Natural killer cell (primary cell): ENCODE measurements at regions not wholly inside any gene's neighbourhood (a gene's known extent, or its start where the extent isn't known, plus 50 kb on each side); places are given as distances from the start of the nearest gene placed in this dataset.

Experiments
- ATAC-seq, 3 donors: fragments of 150-1000 bp in 2 of 3; fragments of 200-7000 bp in 1 of 3; cut with Tn5 transposase; 1 replicate in 1 of 3; 2 replicates in 2 of 3; pipeline ENCODE4 v1.10.0; 2021; ENCODE audit warnings: mild to moderate bottlenecking in 2 of 3, moderate library complexity in 2 of 3
- DNase-seq, 2 donors: peaks; one replicate each; pipeline versions ENCODE4 v3.0.0 to v3.0.0-alpha.2; 2013 to 2021; ENCODE audit warnings: mixed read lengths in 1 of 2
- H3K27ac ChIP-seq: one replicate; pipeline ENCODE4 v1.5.1; 2013; ENCODE audit warnings: mild to moderate bottlenecking, low read length
- H3K27me3 ChIP-seq: one replicate; pipeline ENCODE4 v1.6.1; 2013; ENCODE audit warnings: low read length; ENCODE audit not compliant: control insufficient read depth, insufficient read depth
- H3K36me3 ChIP-seq: one replicate; pipeline ENCODE4 v1.6.1; 2013; ENCODE audit warnings: low read length; ENCODE audit not compliant: control insufficient read depth, insufficient read depth
- H3K4me1 ChIP-seq: one replicate; pipeline ENCODE4 v1.6.1; 2013; ENCODE audit warnings: low read length; ENCODE audit not compliant: control insufficient read depth, insufficient read depth
- H3K4me3 ChIP-seq: one replicate; pipeline ENCODE4 v1.5.1; 2013; ENCODE audit warnings: low read length
- H3K9me3 ChIP-seq: one replicate; pipeline ENCODE4 v1.6.1; 2013; ENCODE audit warnings: low read length; ENCODE audit not compliant: control insufficient read depth, insufficient read depth
- H3K27ac Mint-ChIP-seq, 2 donors: one replicate each; pipeline ENCODE4 v1.8.0; 2022; ENCODE audit warnings: mild to moderate bottlenecking in 2 of 2, mixed read lengths in 2 of 2, moderate library complexity in 1 of 2
- H3K27me3 Mint-ChIP-seq, 2 donors: one replicate each; pipeline ENCODE4 v1.8.0; 2022; ENCODE audit warnings: low read depth in 2 of 2, mixed read lengths in 2 of 2
- H3K36me3 Mint-ChIP-seq: one replicate; pipeline ENCODE4 v1.8.0; 2022; ENCODE audit warnings: mixed read lengths
- H3K4me1 Mint-ChIP-seq, 2 donors: one replicate each; pipeline ENCODE4 v1.8.0; 2022; ENCODE audit warnings: mixed read lengths in 2 of 2
- H3K4me3 Mint-ChIP-seq: one replicate; pipeline ENCODE4 v1.8.0; 2022; ENCODE audit warnings: mild to moderate bottlenecking, moderate library complexity, mixed read lengths
- H3K9me3 Mint-ChIP-seq, 2 donors: one replicate each; pipeline ENCODE4 v1.8.0; 2022; ENCODE audit warnings: mixed read lengths in 2 of 2
- CTCF ChIP-seq: fragments of 200-600 bp; IDR thresholded peaks from one replicate; pipeline ENCODE4 v1.8.0; 2022; ENCODE audit warnings: antibody characterized with exemption
- WGBS: methylation state at CpG from one replicate; pipeline ENCODE4 v1.1.7; 2013; ENCODE audit warnings: missing lambda C conversion rate; ENCODE audit not compliant: insufficient coverage; 5-methylcytosine and 5-hydroxymethylcytosine counted together
- intact Hi-C: fragments of 100-400 bp; cut with micrococcal nuclease; formaldehyde crosslinking; loops from one replicate; pipeline ENCODE4 v1.14.2; 2022

GRCh38 chr6:140858381-140858971 lies 1274.2 kb upstream of the GJE1 start:
- Histone ChIP-seq H3K27me3 (no peaks in the 10 kb centered on the region), H3K4me1 (no peaks in the 10 kb centered on the region), H3K9me3 (no peaks in the 10 kb centered on the region), H3K36me3 (no peaks in the 10 kb centered on the region), H3K27ac (no peak overlapping the region), H3K4me3 (no peak overlapping the region)
- no peaks in the 10 kb centered on the region for H3K27me3 Mint-ChIP-seq
- no peak for TF ChIP-seq CTCF
- no peak for DNase-seq
- no peak for ATAC-seq
- no peaks in the 10 kb centered on the region for H3K36me3 Mint-ChIP-seq
- peaks cover 0 to 2% of the 10 kb centered on the region in 2 donors for H3K9me3 Mint-ChIP-seq
- intact Hi-C loops, result no loop called here
- no peak overlapping the region for H3K4me3 Mint-ChIP-seq
- WGBS, result 89% methylated on average over 9 of the region's 10 CpGs
- no peaks in the 10 kb centered on the region for H3K4me1 Mint-ChIP-seq
- no peak overlapping the region for H3K27ac Mint-ChIP-seq

DNA sequence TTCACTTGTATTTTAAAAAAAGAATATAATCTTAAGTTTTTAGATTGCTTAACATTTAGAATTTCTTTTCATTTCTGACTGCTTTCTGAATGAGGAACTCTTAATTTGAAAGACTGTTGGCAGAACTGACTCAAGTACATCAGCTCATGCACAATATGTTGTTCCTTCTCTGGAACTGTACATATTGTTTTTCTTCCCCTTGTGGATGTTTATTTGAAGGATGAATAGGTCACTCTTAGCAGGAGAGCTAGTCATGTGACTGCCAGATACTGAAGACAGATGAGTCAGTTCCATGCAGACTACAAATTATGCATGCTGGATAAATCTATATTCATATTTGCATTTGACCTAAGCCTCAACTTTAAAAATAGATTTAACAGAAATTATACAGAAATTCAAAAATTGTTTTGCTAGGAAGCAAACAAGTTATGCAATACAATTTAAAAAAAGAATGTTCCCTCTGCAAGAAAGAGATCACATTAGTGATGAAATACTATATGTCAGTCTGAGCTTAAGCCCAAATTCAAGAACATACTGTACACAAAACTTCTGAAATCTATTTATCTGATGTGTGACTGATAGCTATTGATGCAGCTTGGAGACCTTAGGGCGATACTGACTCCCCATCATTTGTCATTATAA lies 1274.9 kb upstream of the GJE1 start:
- TF ChIP-seq CTCF, result no peak
- DNase-seq, result no peak
- no CpG with 5 or more reads among the region's 1 CpG for WGBS
- Histone ChIP-seq H3K9me3 (no peaks in the 10 kb centered on the region), H3K27me3 (no peaks in the 10 kb centered on the region), H3K4me1 (no peaks in the 10 kb centered on the region), H3K27ac (no peak overlapping the region), H3K36me3 (no peaks in the 10 kb centered on the region), H3K4me3 (no peak overlapping the region)
- Mint-ChIP-seq H3K4me3 (no peak overlapping the region), H3K27ac (no peak overlapping the region), H3K27me3 (no peaks in the 10 kb centered on the region), H3K4me1 (no peaks in the 10 kb centered on the region), H3K36me3 (no peaks in the 10 kb centered on the region), H3K9me3 (peaks cover 0 to 2% of the 10 kb centered on the region in 2 donors)
- no peak for ATAC-seq
- intact Hi-C loops, result no loop called here

- ATAC-seq, result no peak
- Histone ChIP-seq H3K4me1 (no peaks in the 10 kb centered on the region), H3K4me3 (no peak overlapping the region), H3K27ac (no peak overlapping the region), H3K9me3 (no peaks in the 10 kb centered on the region), H3K36me3 (no peaks in the 10 kb centered on the region), H3K27me3 (no peaks in the 10 kb centered on the region)
- no peak for TF ChIP-seq CTCF
- H3K4me3 Mint-ChIP-seq, result no peak overlapping the region
- H3K27ac Mint-ChIP-seq, result no peak overlapping the region
- H3K27me3 Mint-ChIP-seq, result no peaks in the 10 kb centered on the region
- no peaks in the 10 kb centered on the region for H3K4me1 Mint-ChIP-seq
- DNase-seq, result no peak
- H3K9me3 Mint-ChIP-seq, result no peaks in the 10 kb centered on the region
- H3K36me3 Mint-ChIP-seq, result no peaks in the 10 kb centered on the region
- intact Hi-C loops, result no loop called here
These were observed 1277.2 kb upstream of the GJE1 start for GRCh38 chr6:140855520-140855919.

DNA sequence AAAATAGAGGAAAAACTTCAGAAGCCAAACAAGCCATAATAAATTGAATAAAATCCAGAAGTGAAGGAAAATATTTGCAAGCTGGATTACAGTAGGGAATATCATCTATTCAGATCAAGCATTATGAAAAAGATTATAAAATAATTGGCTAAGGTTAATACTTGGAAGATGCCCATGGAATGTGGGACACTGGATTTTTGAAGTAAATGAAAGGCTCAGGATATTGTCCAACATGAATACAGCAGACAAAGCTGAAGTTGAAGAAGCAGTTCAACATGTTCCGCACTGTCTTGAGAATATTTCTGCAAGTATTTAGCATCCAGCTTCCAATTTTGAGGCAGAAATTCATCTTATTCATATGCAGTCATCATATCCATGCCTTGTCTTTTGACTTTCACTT lies 1278.4 kb upstream of the GJE1 start:
- ATAC-seq (no peak), DNase-seq (no peak)
- Mint-ChIP-seq H3K4me3 (no peak overlapping the region), H3K9me3 (no peaks in the 10 kb centered on the region), H3K27me3 (no peaks in the 10 kb centered on the region), H3K4me1 (no peaks in the 10 kb centered on the region), H3K36me3 (no peaks in the 10 kb centered on the region), H3K27ac (no peak overlapping the region)
- Histone ChIP-seq H3K4me3 (no peak overlapping the region), H3K27me3 (no peaks in the 10 kb centered on the region), H3K27ac (no peak overlapping the region), H3K4me1 (no peaks in the 10 kb centered on the region), H3K9me3 (no peaks in the 10 kb centered on the region), H3K36me3 (no peaks in the 10 kb centered on the region)
- intact Hi-C loops, result no loop called here
- 100% methylated on average over 1 of the region's 1 CpG for WGBS
- no peak for TF ChIP-seq CTCF
